Keratinocyte (primary cell): ENCODE measurements at regions not wholly inside any gene's neighbourhood (a gene's known extent, or its start where the extent isn't known, plus 50 kb on each side); places are given as distances from the start of the nearest gene placed in this dataset.

ENCODE experiments used
- DNase-seq: peaks from one replicate; pipeline ENCODE4 v3.0.0-alpha.2; 2011; ENCODE audit warnings: low read depth, missing footprints, low spot score
- FAIRE-seq: peaks from 2 replicates; lab custom pipeline; 2011; peaks lifted over from hg19 to GRCh38; lab: Jason Lieb, UNC
- H2AFZ ChIP-seq: 2 replicates; pipeline ENCODE4 v1.6.0; 2012; ENCODE audit warnings: low read length, control low read depth, inconsistent platforms; ENCODE audit not compliant: control insufficient read depth
- H3K27ac ChIP-seq: 2 replicates; pipeline ENCODE4 v1.5.1; 2011; ENCODE audit warnings: low read length; ENCODE audit not compliant: control insufficient read depth, insufficient read depth
- H3K27me3 ChIP-seq: 3 replicates; pipeline ENCODE4 v1.6.0; 2011; ENCODE audit warnings: low read length; ENCODE audit not compliant: control insufficient read depth, insufficient read depth; ENCODE audit errors: extremely low read depth
- H3K36me3 ChIP-seq, 2 experiments: 2 replicates in 1 of 2; 3 replicates in 1 of 2; pipeline ENCODE4 v1.5.1; 2011; ENCODE audit warnings: low read length in 2 of 2, mild to moderate bottlenecking in 1 of 2; ENCODE audit not compliant: control insufficient read depth in 2 of 2, insufficient read depth in 2 of 2; ENCODE audit errors: extremely low read depth in 1 of 2
- H3K4me1 ChIP-seq: 3 replicates; pipeline ENCODE4 v1.5.1; 2011; ENCODE audit warnings: low read length; ENCODE audit not compliant: control insufficient read depth, insufficient read depth; ENCODE audit errors: extremely low read depth
- H3K4me2 ChIP-seq: 3 replicates; pipeline ENCODE4 v1.6.0; 2011; ENCODE audit warnings: low read depth, low read length; ENCODE audit not compliant: control insufficient read depth, insufficient read depth; ENCODE audit errors: extremely low read depth
- H3K4me3 ChIP-seq, 3 experiments: fragments of 200-600 bp in 1 of 3; sonication (generic) in 1 of 3; 2 replicates in 2 of 3; 3 replicates in 1 of 3; pipeline ENCODE4 v1.5.1; 2011 to 2016; ENCODE audit warnings: low read length in 3 of 3, mild to moderate bottlenecking in 3 of 3, control low read depth in 2 of 3, inconsistent platforms in 1 of 3, low read depth in 1 of 3, mixed read lengths in 1 of 3, mixed run types in 1 of 3, moderate library complexity in 1 of 3; ENCODE audit not compliant: control insufficient read depth in 2 of 3, insufficient read depth in 2 of 3; ENCODE audit errors: extremely low read depth in 1 of 3
- H3K79me2 ChIP-seq: 2 replicates; pipeline ENCODE4 v1.6.0; 2012; ENCODE audit warnings: low read length; ENCODE audit not compliant: control insufficient read depth, insufficient read depth
- H3K9ac ChIP-seq: 3 replicates; pipeline ENCODE4 v1.6.0; 2011; ENCODE audit warnings: low read length; ENCODE audit not compliant: control insufficient read depth, insufficient read depth; ENCODE audit errors: extremely low read depth
- H3K9me1 ChIP-seq: 3 replicates; pipeline ENCODE4 v1.6.0; 2011; ENCODE audit warnings: low read length; ENCODE audit not compliant: control insufficient read depth, insufficient read depth; ENCODE audit errors: extremely low read depth
- H3K9me3 ChIP-seq: 2 replicates; pipeline ENCODE4 v1.5.1; 2012; ENCODE audit warnings: low read depth, low read length; ENCODE audit not compliant: control insufficient read depth
- H4K20me1 ChIP-seq: 3 replicates; pipeline ENCODE4 v1.6.0; 2011; ENCODE audit warnings: low read length; ENCODE audit not compliant: control insufficient read depth, insufficient read depth; ENCODE audit errors: extremely low read depth
- EZH2 ChIP-seq: IDR thresholded peaks from one replicate; pipeline ENCODE4 v1.6.1; 2012; ENCODE audit warnings: inconsistent platforms, mild to moderate bottlenecking, low read length, moderate library complexity
- dilution Hi-C: fragments of 300-500 bp; cut with MboI; formaldehyde crosslinking; loops from one replicate; pipeline ENCODE4 v1.7.0; 2020; ENCODE audit warnings: low sequenced_read_pairs; ENCODE audit not compliant: extremely low pct_ligation_motif_present
- TF ChIP-seq, protein P1 (sequence below), 3 experiments: IDR thresholded peaks in 1 of 3; conservative IDR thresholded peaks in 1 of 3; optimal IDR thresholded peaks in 1 of 3; 2 replicates in 2 of 3; 3 replicates in 1 of 3; pipeline versions ENCODE3 to v1.5.1; 2011; ENCODE audit warnings: low read length in 3 of 3, mild to moderate bottlenecking in 3 of 3, moderate library complexity in 2 of 3, control low read depth in 1 of 3, inconsistent platforms in 1 of 3; ENCODE audit not compliant: insufficient read depth in 2 of 3; ENCODE audit errors: extremely low read depth in 1 of 3

- peaks cover 3% of the 10 kb centered on the region for H3K4me1 ChIP-seq
- H3K79me2 ChIP-seq, result no peaks in the 10 kb centered on the region
- no peaks in the 10 kb centered on the region for H3K36me3 ChIP-seq
- H3K4me2 ChIP-seq, result no peak overlapping the region
- H3K9me1 ChIP-seq, result no peaks in the 10 kb centered on the region
- H3K27ac ChIP-seq, result no peak overlapping the region
- DNase-seq (no peak), FAIRE-seq (no peak)
- H3K9me3 ChIP-seq, result no peaks in the 10 kb centered on the region
- H3K4me3 ChIP-seq, result no peak overlapping the region
- no peak overlapping the region for H3K9ac ChIP-seq
- no peak for TF ChIP-seq EZH2
- TF ChIP-seq, protein P1, sequence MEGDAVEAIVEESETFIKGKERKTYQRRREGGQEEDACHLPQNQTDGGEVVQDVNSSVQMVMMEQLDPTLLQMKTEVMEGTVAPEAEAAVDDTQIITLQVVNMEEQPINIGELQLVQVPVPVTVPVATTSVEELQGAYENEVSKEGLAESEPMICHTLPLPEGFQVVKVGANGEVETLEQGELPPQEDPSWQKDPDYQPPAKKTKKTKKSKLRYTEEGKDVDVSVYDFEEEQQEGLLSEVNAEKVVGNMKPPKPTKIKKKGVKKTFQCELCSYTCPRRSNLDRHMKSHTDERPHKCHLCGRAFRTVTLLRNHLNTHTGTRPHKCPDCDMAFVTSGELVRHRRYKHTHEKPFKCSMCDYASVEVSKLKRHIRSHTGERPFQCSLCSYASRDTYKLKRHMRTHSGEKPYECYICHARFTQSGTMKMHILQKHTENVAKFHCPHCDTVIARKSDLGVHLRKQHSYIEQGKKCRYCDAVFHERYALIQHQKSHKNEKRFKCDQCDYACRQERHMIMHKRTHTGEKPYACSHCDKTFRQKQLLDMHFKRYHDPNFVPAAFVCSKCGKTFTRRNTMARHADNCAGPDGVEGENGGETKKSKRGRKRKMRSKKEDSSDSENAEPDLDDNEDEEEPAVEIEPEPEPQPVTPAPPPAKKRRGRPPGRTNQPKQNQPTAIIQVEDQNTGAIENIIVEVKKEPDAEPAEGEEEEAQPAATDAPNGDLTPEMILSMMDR (optimal IDR thresholded peaks at IDR 0.05 in 1 of 3, IDR thresholded peaks at IDR 0.05 in 1 of 3, conservative IDR thresholded peaks at IDR 0.05 in 1 of 3; ENCODE audit: extremely low read depth in 1 of 3, insufficient read depth in 2 of 3, low read length in 3 of 3), result no peak
- H2AFZ ChIP-seq, result no peak overlapping the region
- no peaks in the 10 kb centered on the region for H4K20me1 ChIP-seq
- dilution Hi-C loops, result no loop called here
- peaks cover 15% of the 10 kb centered on the region for H3K27me3 ChIP-seq
Measured at GRCh38 chr3:194200422-194201081, 64.6 kb downstream of the HES1 start.

DNA sequence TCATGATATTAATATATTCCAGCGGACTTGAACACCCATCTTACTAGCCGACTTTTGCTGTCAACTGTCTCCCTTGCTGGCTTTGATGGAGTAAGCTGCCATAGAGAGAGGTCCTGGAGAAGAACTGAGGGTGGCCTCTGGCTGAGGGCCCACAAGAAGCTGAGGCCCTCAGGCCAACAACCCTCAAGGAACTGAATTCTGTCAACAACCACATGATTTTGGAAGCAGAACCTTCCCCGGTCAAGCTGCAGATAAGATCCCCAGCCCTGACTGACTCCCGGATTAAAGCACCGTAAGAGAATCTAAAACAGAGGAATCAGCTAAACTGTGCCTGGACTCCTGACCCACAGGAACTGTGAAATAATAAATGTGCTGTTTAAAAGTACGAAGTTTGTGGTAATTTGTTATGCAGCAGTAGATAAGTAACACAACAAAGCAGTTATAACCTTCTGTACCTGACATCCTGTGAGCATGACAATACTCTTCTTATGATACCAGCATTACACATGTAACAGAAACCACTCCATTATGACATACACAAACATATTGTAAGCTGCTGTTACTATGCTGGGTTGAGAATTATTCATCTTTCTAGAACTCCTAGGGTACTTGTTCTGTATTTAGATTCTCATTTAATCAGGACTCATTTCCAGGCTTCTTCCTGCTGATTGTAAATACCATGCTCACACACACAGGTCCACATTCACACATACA is 66.2 kb downstream of the HES1 start:
- no peaks in the 10 kb centered on the region for H3K9me3 ChIP-seq
- no peaks in the 10 kb centered on the region for H4K20me1 ChIP-seq
- H3K4me2 ChIP-seq, result no peak overlapping the region
- H3K4me1 ChIP-seq, result peaks cover 3% of the 10 kb centered on the region
- H3K27me3 ChIP-seq, result peaks cover 15% of the 10 kb centered on the region
- no peak overlapping the region for H3K27ac ChIP-seq
- no peak overlapping the region for H3K4me3 ChIP-seq
- H2AFZ ChIP-seq, result no peak overlapping the region
- H3K9ac ChIP-seq, result no peak overlapping the region
- DNase-seq, result no peak
- no peaks in the 10 kb centered on the region for H3K36me3 ChIP-seq
- FAIRE-seq, result no peak
- no peaks in the 10 kb centered on the region for H3K79me2 ChIP-seq
- no peaks in the 10 kb centered on the region for H3K9me1 ChIP-seq
- TF ChIP-seq, protein P1 (optimal IDR thresholded peaks at IDR 0.05 in 1 of 3, IDR thresholded peaks at IDR 0.05 in 1 of 3, conservative IDR thresholded peaks at IDR 0.05 in 1 of 3; ENCODE audit: extremely low read depth in 1 of 3, insufficient read depth in 2 of 3, low read length in 3 of 3), result no peak
- no peak for TF ChIP-seq EZH2
- dilution Hi-C loops, result no loop called here
